ENCODE measurements at regions not wholly inside any gene's neighbourhood (a gene's known extent, or its start where the extent isn't known, plus 50 kb on each side); places are given as distances from the start of the nearest gene placed in this dataset.

DNA sequence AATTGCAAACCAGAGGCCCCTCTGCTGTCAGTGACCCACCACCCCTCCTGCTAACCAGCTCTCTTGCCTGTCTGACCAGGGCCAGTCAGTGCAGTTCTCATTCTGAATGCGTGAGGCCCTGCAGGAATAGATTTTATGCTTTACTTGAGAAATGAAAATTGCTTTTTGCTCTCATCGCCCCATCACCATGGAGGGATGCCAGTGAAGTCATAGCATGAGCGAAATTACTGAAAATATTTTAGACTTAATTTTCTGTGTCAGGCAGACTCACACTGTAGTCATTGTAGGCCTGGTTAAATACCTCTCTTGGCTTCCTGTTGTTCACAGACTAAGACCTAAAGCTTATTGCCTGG lies 490.5 kb upstream of the CDH5 start:
- no peak for TF ChIP-seq POLR2A (IDR thresholded peaks at IDR 0.05)
- TF ChIP-seq CTCF (IDR thresholded peaks at IDR 0.05): no peak

Data from Peyer's patch (tissue), 4 donors.